ENCODE measurements at regions not wholly inside any gene's neighbourhood (a gene's known extent, or its start where the extent isn't known, plus 50 kb on each side); places are given as distances from the start of the nearest gene placed in this dataset.
"Not testable (repeated sequence)": the region's sequence is repeated elsewhere in the genome, so short reads cannot be mapped to it uniquely, and the experiment has no call there.

- no peaks in the 10 kb centered on the region for H3K9me3 ChIP-seq (ENCODE audit: control insufficient read depth, insufficient read depth, low read depth, low read length)
- in situ Hi-C loops (cut with HindIII; ENCODE audit: low pct_unique_long_range_greater_than_20kb, low sequenced_read_pairs) (no loop called here), intact Hi-C loops (cut with micrococcal nuclease; ENCODE audit: unreplicated experiment) (no loop called here)
- CTCF ChIA-PET, result no interaction called here
- no peaks in the 10 kb centered on the region for H3K27me3 ChIP-seq (ENCODE audit: control insufficient read depth, insufficient read depth, low read length)
- no peak for ATAC-seq
- H3K27ac ChIP-seq (ENCODE audit: low read length), result no peak overlapping the region
- TF ChIP-seq SIN3A (IDR thresholded peaks at IDR 0.05; ENCODE audit: borderline replicate concordance, insufficient read depth, low read depth, low read length), result no peak
- TF ChIP-seq CTCF (IDR thresholded peaks at IDR 0.05), result no peak
- TF ChIP-seq POLR2AphosphoS5 (IDR thresholded peaks at IDR 0.05; ENCODE audit: low read depth, low read length), result no peak
- TF ChIP-seq TCF7L2 (IDR thresholded peaks at IDR 0.05; ENCODE audit: low read depth, low read length), result no peak
- no peak for TF ChIP-seq REST (IDR thresholded peaks at IDR 0.05; ENCODE audit: insufficient read depth in 1 of 2, low read depth in 2 of 2, low read length in 1 of 2)
- no peak for DNase-seq (ENCODE audit: low read depth, low spot score)
- H3K36me3 ChIP-seq (ENCODE audit: control insufficient read depth, insufficient read depth, low read length), result no peaks in the 10 kb centered on the region
- no peak overlapping the region for H3K4me3 ChIP-seq (ENCODE audit: low read depth in 2 of 2, low read length in 2 of 2)
- H3K4me1 ChIP-seq (ENCODE audit: control insufficient read depth, insufficient read depth, low read length), result no peaks in the 10 kb centered on the region
- POLR2A ChIA-PET, result no interaction called here
- BruUV-seq (replicated peaks), result no TSS peak
Measured at GRCh38 chr4:102404431-102404969, 59.2 kb upstream of the SLC39A8 start.

GRCh38 chr4:102405821-102406401, 60.6 kb upstream of the SLC39A8 start:
- no peaks in the 10 kb centered on the region for H3K4me1 ChIP-seq (ENCODE audit: control insufficient read depth, insufficient read depth, low read length)
- in situ Hi-C loops (cut with HindIII; ENCODE audit: low pct_unique_long_range_greater_than_20kb, low sequenced_read_pairs), result no loop called here
- no peak overlapping the region for H3K4me3 ChIP-seq (ENCODE audit: low read depth in 2 of 2, low read length in 2 of 2)
- no peak for ATAC-seq
- TF ChIP-seq REST (IDR thresholded peaks at IDR 0.05; ENCODE audit: insufficient read depth in 1 of 2, low read depth in 2 of 2, low read length in 1 of 2), result no peak
- no peak for TF ChIP-seq POLR2AphosphoS5 (IDR thresholded peaks at IDR 0.05; ENCODE audit: low read depth, low read length)
- TF ChIP-seq SIN3A (IDR thresholded peaks at IDR 0.05; ENCODE audit: borderline replicate concordance, insufficient read depth, low read depth, low read length), result no peak
- no peak for TF ChIP-seq CTCF (IDR thresholded peaks at IDR 0.05)
- TF ChIP-seq TCF7L2 (IDR thresholded peaks at IDR 0.05; ENCODE audit: low read depth, low read length), result no peak
- POLR2A ChIA-PET, result no interaction called here
- H3K27ac ChIP-seq (ENCODE audit: low read length), result no peak overlapping the region
- no TSS peak for BruUV-seq (replicated peaks)
- H3K27me3 ChIP-seq (ENCODE audit: control insufficient read depth, insufficient read depth, low read length), result no peaks in the 10 kb centered on the region
- H3K9me3 ChIP-seq (ENCODE audit: control insufficient read depth, insufficient read depth, low read depth, low read length), result no peaks in the 10 kb centered on the region
- H3K36me3 ChIP-seq (ENCODE audit: control insufficient read depth, insufficient read depth, low read length), result no peaks in the 10 kb centered on the region
- no peak for DNase-seq (ENCODE audit: low read depth, low spot score)
- intact Hi-C loops (cut with micrococcal nuclease; ENCODE audit: unreplicated experiment), result no loop called here
- CTCF ChIA-PET, result no interaction called here

GRCh38 chr4:102410884-102411283, 65.6 kb upstream of the SLC39A8 start:
- H3K36me3 ChIP-seq (ENCODE audit: control insufficient read depth, insufficient read depth, low read length); BruUV-seq (replicated peaks); H3K4me3 ChIP-seq (ENCODE audit: low read depth in 2 of 2, low read length in 2 of 2); H3K27me3 ChIP-seq (ENCODE audit: control insufficient read depth, insufficient read depth, low read length); ATAC-seq; H3K4me1 ChIP-seq (ENCODE audit: control insufficient read depth, insufficient read depth, low read length); H3K27ac ChIP-seq (ENCODE audit: low read length); DNase-seq (ENCODE audit: low read depth, low spot score); in situ Hi-C loops (cut with HindIII; ENCODE audit: low pct_unique_long_range_greater_than_20kb, low sequenced_read_pairs); POLR2A ChIA-PET; CTCF ChIA-PET; intact Hi-C loops (cut with micrococcal nuclease; ENCODE audit: unreplicated experiment); H3K9me3 ChIP-seq (ENCODE audit: control insufficient read depth, insufficient read depth, low read depth, low read length): not testable (repeated sequence)
